ENCODE measurements at regions not wholly inside any gene's neighbourhood (a gene's known extent, or its start where the extent isn't known, plus 50 kb on each side); places are given as distances from the start of the nearest gene placed in this dataset.

GRCh38 chr6:149149653-149150052 lies 167.9 kb upstream of the TAB2 start:
- DNase-seq: no peak

- DNase-seq: no peak
Measured at GRCh38 chr6:149150301-149150700, 167.2 kb upstream of the TAB2 start.

GRCh38 chr6:149150801-149151398 lies 166.6 kb upstream of the TAB2 start:
- no peak for DNase-seq

DNA sequence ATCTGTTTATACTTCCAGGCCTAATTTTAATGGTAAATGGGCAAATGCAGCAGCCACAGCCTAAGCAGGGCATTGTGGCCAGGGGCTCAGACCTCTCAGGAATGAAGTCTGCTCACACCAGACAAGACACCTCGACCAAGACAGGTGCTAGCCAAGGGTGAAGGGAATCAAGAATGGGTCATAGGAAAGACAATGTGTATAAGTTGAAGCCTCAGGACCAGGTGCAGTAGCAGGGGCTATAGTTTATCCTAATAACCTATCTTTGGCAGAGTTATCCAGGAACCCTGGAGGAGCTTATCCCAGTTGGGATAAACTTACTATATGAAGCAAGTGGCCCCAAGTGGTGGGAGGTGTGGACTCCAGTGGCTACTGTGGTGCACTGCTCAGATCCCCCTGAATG lies 165.0 kb upstream of the TAB2 start:
- no peak for DNase-seq

DNA sequence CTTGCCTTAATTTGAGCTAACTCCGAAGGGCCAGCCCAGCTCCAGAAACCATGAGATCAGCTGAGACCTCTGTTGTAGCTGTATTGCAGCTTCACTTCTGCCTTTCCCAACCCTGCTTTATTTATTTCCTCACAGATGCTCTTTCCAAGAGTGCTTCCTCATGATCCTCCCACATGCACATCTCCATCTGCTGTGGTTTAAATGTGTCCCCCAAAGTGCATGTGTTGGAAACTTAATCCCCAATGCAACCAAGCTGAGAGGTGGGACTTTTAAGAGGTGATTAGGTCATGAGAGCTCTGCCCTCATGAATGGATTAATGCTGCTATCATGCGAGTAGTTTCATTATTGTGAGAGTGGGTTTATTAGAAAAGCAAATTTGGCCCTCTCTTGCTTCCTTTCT lies 164.4 kb upstream of the TAB2 start:
- DNase-seq: no peak

DNA sequence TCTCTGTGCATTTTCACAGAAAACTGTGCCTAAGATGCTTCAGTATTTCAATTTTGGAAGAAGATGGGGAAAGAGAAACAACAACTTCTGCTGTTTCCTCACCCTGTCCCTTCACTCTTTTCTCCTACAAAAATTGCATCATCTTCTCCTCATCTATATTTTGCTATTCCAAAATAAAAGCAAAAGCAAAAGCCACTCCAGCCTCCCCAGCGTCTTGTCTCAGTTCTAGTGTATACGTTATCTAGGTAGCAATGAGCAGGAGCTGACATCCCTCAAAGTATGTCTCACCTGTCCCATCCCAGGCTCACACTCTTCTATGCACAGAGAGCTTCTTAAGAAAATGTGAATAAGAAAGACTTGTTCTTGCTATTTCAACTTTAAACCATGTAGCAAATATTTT lies 163.8 kb upstream of the TAB2 start:
- DNase-seq: no peak

DNA sequence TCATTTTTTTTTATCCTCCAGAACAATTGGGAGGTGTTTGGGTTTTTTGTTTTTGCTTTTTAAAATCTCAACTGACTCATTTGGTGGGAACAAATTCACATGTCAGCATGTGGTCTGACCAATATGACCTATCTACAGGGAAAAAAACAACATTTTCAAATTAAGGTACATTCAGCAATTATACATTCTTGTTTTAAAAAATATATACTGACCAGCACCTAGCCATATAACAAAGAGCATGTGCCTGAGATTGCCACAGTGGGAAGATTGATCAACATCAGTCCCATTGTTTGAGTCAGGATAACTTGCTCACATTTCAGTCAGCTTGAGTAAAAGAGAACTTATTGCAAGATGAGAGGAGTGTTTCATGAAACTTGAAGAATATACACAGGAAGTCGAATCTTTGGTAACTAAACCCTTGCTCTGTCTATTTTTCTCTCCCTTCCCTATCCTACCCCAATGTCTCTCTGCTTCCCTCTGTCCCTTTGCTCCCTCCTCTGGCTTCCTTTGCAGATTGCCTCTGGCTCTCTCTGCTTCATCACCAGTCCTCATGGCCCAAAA lies 163.2 kb upstream of the TAB2 start:
- DNase-seq: no peak

DNA sequence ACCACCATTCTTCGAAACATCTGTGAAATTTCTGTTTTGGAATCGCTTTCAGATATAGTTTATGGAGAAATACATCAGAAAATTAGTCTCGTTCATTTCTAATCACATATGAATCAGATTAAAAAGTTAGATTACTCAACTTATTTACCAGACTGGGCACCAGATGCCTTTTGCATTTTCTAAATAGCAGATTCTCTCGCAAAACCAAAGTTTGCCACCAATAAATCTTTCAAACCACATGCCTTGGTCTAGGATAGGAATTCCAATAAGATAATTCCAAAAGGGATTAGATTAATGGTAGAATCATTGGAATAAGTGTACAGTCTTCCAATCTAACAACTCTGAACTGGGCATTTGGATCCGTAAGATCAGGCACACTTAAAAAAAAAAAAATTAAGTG lies 160.4 kb upstream of the TAB2 start:
- DNase-seq: no peak

DNA sequence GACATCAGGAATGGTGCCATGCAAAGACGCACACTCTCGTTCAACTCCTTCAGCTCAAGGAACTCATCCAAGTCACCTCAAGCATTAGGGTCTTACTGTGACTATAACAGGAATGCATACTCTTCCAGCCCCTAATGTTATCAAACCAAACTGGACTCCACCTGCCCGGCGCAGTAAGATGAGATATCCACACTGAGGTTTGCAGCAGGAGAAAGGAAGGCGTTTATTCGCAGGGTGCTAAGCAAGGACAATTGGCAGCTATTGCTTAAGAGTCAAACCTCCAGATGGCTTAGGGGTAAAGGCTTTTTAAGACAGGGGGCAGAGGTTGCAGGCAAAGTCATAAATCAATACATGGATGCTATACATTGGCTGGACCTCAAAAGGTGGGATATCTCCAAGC lies 159.4 kb upstream of the TAB2 start:
- no peak for DNase-seq

DNA sequence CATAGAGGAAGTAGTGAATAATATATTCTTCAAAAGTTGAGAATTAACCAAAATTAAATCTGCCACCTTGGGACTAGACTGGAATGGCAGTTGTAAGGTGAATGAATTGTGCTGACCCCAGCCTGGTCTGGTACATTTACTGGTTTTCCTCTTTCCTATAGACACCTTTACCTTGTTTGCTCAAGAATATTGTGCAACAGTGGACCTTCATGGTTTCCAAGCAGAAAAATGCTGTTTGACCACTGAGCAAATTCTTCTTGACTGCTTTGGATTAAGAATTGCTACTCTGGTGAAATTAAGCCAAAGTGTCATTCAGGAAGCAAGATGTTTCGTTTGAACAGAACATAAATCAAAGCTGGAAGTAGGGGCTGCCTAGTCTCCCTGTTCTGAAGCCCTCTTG lies 156.6 kb upstream of the TAB2 start:
- DNase-seq: no peak

GRCh38 chr6:149162924-149163323 lies 154.6 kb upstream of the TAB2 start:
- no peak for DNase-seq

DNA sequence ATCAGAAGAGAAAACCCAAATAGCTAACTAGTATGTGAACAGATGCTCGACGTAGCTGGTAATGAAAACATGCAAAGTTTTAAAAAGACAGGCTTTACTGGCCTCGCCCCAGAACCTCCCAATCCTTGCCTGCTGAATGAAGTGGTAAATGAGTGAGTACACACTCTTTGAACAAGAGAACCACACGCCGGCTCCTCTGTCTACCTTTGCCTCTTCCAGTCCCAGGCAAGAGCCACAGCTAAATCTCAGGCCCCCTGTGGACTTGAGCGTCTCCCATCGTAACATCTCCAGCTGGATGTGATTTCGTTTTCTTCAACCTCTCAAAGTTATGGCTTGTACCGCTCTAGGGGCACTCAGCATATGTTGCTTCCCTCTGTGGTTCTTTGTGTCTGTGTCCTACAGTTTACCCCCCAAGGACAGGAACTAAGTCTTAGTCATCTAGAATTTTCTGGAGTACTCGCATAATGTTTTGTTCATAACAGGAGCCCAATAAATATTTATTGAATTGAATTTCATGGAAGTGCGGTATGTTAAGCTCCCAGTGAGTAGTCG lies 153.2 kb upstream of the TAB2 start:
- no peak for DNase-seq

DNA sequence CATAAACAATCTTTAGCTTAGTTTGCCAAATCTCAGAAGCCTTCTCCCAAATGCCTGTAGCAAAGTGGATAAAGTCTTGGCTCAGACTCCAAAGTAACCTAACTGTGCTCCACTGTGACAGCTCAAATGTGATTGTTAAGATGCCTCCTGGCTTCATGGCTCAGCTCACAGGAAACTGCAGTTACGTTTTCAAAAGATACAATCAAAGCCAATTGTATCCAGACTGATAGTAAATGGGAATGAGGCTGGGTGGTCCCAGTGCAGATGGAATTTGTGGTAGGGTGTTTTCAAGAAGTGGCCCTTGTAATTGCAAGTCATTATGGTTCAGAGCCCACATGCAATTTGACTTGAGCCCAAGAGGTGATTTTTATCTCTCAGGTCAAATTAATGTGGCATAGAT lies 151.2 kb upstream of the TAB2 start:
- no peak for DNase-seq

GRCh38 chr6:149166747-149167146 lies 150.8 kb upstream of the TAB2 start:
- DNase-seq: no peak

- DNase-seq: no peak
Measured at GRCh38 chr6:149168968-149169367, 148.5 kb upstream of the TAB2 start.

DNA sequence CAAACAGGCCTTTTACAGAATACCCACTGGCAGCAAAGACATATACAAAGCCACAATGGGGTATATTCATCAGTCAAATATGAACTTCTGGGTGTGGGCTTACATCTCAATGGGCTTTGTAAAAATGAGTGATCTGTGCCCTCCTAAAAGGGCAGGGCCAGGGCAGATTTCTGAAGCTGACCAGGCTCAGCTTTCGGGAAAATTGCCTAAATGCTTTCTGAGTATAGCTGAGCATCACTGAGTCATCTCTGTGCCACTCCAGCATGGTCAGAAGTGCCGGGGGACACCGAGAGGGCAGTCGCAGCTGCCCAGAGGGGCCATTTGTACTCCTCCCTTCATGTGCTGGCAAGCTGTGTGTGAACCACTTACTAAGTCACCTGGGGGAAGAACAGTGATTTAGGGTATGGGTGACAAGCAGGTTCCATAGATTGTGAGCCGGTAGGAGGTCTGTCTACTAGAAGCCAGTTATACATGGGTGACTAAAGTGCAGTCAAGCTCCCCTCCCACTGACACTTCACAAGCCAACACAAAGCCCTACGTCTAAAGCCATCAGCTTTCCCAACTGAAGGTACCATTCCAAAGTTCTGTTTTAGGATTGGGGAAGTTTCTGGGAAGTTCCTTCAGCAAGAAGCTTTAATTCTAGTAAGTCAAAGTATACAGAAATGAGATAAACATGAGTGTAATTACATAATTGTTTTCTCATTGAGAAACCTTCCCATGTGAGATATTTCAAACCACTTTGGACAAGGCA lies 147.6 kb upstream of the TAB2 start:
- no peak for DNase-seq

DNA sequence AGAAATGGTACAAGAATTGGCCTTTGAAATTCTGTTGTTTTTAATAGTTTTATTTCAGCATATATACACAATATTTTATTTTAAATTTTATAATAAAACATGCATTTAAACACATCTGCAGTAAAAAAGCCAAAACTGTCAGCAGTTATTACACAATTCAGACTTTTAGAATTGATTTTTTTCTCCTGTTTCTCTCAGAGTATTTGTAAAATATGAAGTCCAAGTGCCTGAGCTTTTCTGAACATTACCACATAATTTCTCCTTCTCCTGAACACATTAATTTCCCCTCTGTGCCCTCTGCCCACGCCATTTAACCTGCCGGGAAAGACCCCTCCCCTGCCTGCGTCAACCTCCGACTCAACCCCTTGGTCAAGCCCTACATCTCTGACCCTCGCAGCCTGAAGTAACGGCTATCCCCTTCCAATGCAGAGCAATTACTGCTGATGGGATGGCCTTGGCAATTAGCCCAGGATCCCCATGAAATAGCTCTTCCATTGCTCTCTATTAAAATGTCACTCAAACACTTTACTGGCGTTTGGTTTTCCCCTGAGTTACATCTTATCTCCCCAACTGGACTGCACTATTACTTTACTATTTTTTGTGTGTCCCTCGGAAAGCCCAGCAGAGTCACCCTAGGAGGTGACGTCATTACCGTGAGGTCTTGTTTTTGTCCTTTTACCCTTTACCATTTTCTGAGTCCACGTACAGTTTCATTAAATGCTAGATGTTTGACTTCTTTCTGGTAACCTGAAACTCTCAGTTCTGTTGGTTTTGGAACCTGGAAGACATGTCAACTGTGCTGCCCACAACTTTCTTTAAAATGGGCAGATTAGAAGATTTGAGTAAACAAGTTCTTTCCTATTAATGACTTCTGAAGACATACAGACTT lies 146.7 kb upstream of the TAB2 start:
- DNase-seq: no peak

- no peak for DNase-seq
Measured at GRCh38 chr6:149173222-149173621, 144.3 kb upstream of the TAB2 start.

DNA sequence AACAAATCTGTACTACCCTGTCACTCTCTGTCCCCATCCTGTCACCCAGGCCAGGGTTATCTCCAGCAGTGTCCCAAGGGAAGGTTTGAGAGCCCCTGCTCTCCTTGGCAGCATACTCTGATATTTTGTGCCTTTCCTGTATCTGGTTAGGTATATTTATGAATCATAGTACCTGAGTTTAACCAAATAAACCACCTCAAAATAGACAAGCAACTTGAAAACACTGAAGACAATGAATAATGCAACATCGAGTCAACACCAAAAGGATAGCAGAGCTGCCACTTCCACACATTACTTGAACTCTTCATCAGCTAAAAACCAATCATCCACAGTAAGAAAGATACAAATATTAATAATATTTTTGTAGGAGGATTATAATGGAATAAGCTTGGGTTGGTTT lies 142.6 kb upstream of the TAB2 start:
- no peak for DNase-seq

GRCh38 chr6:149176971-149177667 lies 140.4 kb upstream of the TAB2 start:
- DNase-seq: no peak

DNA sequence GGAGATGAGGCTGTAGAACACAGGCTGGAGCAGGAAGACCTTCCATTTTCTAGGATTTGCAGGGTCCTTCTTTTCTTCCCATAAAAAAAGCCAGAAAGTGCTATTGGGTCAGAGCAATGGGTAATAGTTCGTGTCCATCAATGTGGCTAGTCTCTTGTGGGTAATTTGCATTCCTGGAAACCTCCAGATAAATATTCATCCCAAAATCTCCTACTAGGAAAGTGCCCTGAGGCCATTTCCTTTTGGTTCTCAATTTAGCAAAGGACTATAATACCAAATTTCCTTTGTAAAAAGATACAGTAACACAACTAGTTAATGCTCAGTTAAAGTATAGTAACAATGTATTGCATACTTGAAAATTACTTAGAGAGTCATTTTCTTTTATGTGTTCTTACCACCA lies 138.1 kb upstream of the TAB2 start:
- no peak for DNase-seq
